ENCODE measurements at regions not wholly inside any gene's neighbourhood (a gene's known extent, or its start where the extent isn't known, plus 50 kb on each side); places are given as distances from the start of the nearest gene placed in this dataset.

DNA sequence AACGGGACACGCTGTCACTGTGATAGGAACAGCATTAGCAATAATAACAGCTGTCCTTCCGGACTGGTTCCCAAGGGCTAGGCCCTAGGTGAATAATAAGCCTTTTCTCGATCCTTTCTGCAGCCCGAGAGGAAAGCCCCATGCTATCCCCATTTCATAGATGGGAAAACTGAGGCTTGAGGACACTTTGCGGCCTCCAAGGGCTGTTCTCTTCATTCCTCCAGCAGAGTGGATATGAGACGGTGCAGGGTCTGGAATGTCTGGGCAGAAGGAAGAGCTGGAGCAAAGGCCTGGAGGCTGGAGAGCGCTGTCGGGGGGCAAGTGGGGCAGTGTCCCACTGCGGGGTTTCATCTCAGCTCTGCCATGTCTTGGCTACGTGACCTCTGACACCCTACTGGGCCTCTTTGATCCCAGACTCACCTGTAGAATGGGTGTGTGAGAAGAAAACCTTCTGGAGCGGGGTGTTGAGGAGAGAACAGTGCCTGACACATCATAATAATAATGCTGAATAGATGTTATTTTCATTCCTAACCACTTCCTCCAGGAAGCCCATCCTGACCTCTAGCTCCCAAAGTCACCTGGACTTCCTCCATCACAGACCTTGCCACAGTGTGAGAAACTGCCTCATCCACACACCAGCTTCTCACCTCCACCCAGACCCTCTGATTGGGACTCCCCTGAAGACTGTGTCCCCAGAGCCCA lies 74.8 kb downstream of the CEBPB start:
- TF ChIP-seq YY1 (IDR thresholded peaks at IDR 0.05; ENCODE audit: insufficient read depth, insufficient read length) (no peak), ZNF274 (IDR thresholded peaks at IDR 0.05; ENCODE audit: low read depth, low read length) (no peak)

Measured in NT2/D1 (cell line).